SK-N-SH (cell line): ENCODE measurements at regions not wholly inside any gene's neighbourhood (a gene's known extent, or its start where the extent isn't known, plus 50 kb on each side); places are given as distances from the start of the nearest gene placed in this dataset.

Source experiments
- CTCF ChIA-PET: fragments of 300-600, 350-600 bp; formaldehyde crosslinking; extraction: SDS; loops from one replicate; lab custom pipeline; 2021; lab: Yijun Ruan, JAX
- POLR2A ChIA-PET: fragments of 350-600 bp; sonication (Branson Sonifier 250); formaldehyde crosslinking; extraction: SDS; loops from one replicate; lab custom pipeline; 2020; ENCODE audit warnings: antibody characterized with exemption, inconsistent platforms; lab: Yijun Ruan, JAX
- DNase-seq: peaks from one replicate; pipeline ENCODE4 v3.0.0; 2012
- H2AFZ ChIP-seq: fragments of 200-600 bp; sonication (generic); 2 replicates; pipeline ENCODE4 v1.8.1; 2016; ENCODE audit warnings: antibody characterized with exemption, mild to moderate bottlenecking, low read depth
- H3F3A ChIP-seq: fragments of 200-600 bp; sonication (generic); replicated peaks from 2 replicates; pipeline ENCODE3; 2016; ENCODE audit warnings: antibody characterized with exemption, mild to moderate bottlenecking; ENCODE audit not compliant: insufficient read depth
- H3K27ac ChIP-seq, 2 experiments: fragments of 200-500 bp in 1 of 2; fragments of 200-600 bp in 1 of 2; sonication (Bioruptor generic) in 1 of 2; sonication (generic), shearing (Covaris generic) in 1 of 2; 2 replicates each; pipeline versions ENCODE4 v1.5.1 to v1.6.1; 2014 to 2016; ENCODE audit warnings: low read depth in 2 of 2, inconsistent platforms in 1 of 2, low read length in 1 of 2, mild to moderate bottlenecking in 1 of 2, mixed read lengths in 1 of 2
- H3K27me3 ChIP-seq: fragments of 200-600 bp; sonication (generic), shearing (Covaris generic); 2 replicates; pipeline ENCODE4 v1.6.1; 2016; ENCODE audit warnings: mixed run types; ENCODE audit not compliant: insufficient read depth
- H3K36me3 ChIP-seq, 2 experiments: fragments of 200-500 bp in 1 of 2; fragments of 200-600 bp in 1 of 2; sonication (Bioruptor generic) in 1 of 2; sonication (generic) in 1 of 2; replicated peaks in 1 of 2; 2 replicates each; pipeline versions ENCODE3 to v1.5.1; 2014 to 2016; ENCODE audit warnings: low read length in 1 of 2, mild to moderate bottlenecking in 1 of 2; ENCODE audit not compliant: insufficient read depth in 2 of 2, control insufficient read depth in 1 of 2
- H3K4me1 ChIP-seq, 2 experiments: fragments of 200-500 bp in 1 of 2; fragments of 200-600 bp in 1 of 2; sonication (Bioruptor generic) in 1 of 2; sonication (generic), shearing (Covaris generic) in 1 of 2; 2 replicates each; pipeline versions ENCODE4 v1.5.1 to v1.6.1; 2014 to 2016; ENCODE audit warnings: low read depth in 1 of 2, low read length in 1 of 2, mixed run types in 1 of 2; ENCODE audit not compliant: insufficient read depth in 2 of 2, control insufficient read depth in 1 of 2
- H3K4me2 ChIP-seq: fragments of 200-600 bp; sonication (generic), shearing (Covaris generic); 2 replicates; pipeline ENCODE4 v1.6.1; 2017; ENCODE audit warnings: mixed run types
- H3K4me3 ChIP-seq, 2 experiments: fragments of 200-500 bp in 1 of 2; fragments of 200-600 bp in 1 of 2; sonication (Bioruptor generic) in 1 of 2; sonication (generic), shearing (Covaris generic) in 1 of 2; 2 replicates each; pipeline versions ENCODE4 v1.5.1 to v1.8.1; 2014 to 2016; ENCODE audit warnings: low read depth in 2 of 2, inconsistent platforms in 1 of 2, low read length in 1 of 2, mild to moderate bottlenecking in 1 of 2, mixed read lengths in 1 of 2, moderate library complexity in 1 of 2
- H3K79me2 ChIP-seq: fragments of 200-600 bp; sonication (generic); 2 replicates; pipeline ENCODE4 v1.8.1; 2017; ENCODE audit warnings: mild to moderate bottlenecking; ENCODE audit not compliant: insufficient read depth
- H3K9ac ChIP-seq: fragments of 200-600 bp; sonication (generic); 2 replicates; pipeline ENCODE4 v1.6.1; 2017; ENCODE audit warnings: mixed run types
- H3K9me2 ChIP-seq: fragments of 200-600 bp; sonication (generic); 2 replicates; pipeline ENCODE4 v1.6.1; 2017; ENCODE audit warnings: mixed run types
- H3K9me3 ChIP-seq: fragments of 200-600 bp; sonication (generic); 2 replicates; pipeline ENCODE4 v1.6.1; 2017; ENCODE audit warnings: mixed run types, mild to moderate bottlenecking, moderate library complexity
- H4K20me1 ChIP-seq: fragments of 200-600 bp; sonication (generic); 2 replicates; pipeline ENCODE4 v1.6.1; 2017; ENCODE audit warnings: mild to moderate bottlenecking, mixed run types; ENCODE audit not compliant: insufficient read depth
- CHD2 ChIP-seq: fragments of 150-350 bp; IDR thresholded peaks from 2 replicates; pipeline ENCODE4 v1.6.1; 2018; ENCODE audit warnings: low read length; ENCODE audit not compliant: partially characterized antibody
- CTCF ChIP-seq: fragments of 200-600 bp; sonication (generic); IDR thresholded peaks from 2 replicates; pipeline ENCODE4 v1.6.1; 2017; ENCODE audit warnings: antibody characterized with exemption, mild to moderate bottlenecking, moderate library complexity
- ELF1 ChIP-seq: IDR thresholded peaks from 2 replicates; pipeline ENCODE4 v1.4.0; 2012
- EP300 ChIP-seq, 2 experiments: IDR thresholded peaks; 2 replicates each; pipeline versions ENCODE4 v1.4.0 to v1.6.1; 2012; ENCODE audit warnings: borderline replicate concordance in 1 of 2, low read depth in 1 of 2, low read length in 1 of 2
- FOSL2 ChIP-seq: IDR thresholded peaks from 2 replicates; pipeline ENCODE4 v1.4.0; 2012; ENCODE audit warnings: low read depth, mild to moderate bottlenecking, moderate library complexity, borderline replicate concordance
- FOXJ3 ChIP-seq: sonication (generic); formaldehyde crosslinking; IDR thresholded peaks from 2 replicates; pipeline ENCODE4 v1.5.1; 2020; ENCODE audit warnings: mild to moderate bottlenecking, missing genetic modification reagents
- FOXM1 ChIP-seq: IDR thresholded peaks from 2 replicates; pipeline ENCODE4 v1.4.0; 2012; ENCODE audit warnings: low read depth, mild to moderate bottlenecking
- JUND ChIP-seq: IDR thresholded peaks from 2 replicates; pipeline ENCODE4 v1.4.0; 2012
- MAX ChIP-seq: IDR thresholded peaks from 2 replicates; pipeline ENCODE4 v1.4.0; 2012; ENCODE audit warnings: low read depth
- MEF2A ChIP-seq: IDR thresholded peaks from 2 replicates; pipeline ENCODE4 v1.4.0; 2012; ENCODE audit warnings: low read depth, borderline replicate concordance
- MXI1 ChIP-seq: IDR thresholded peaks from 2 replicates; pipeline ENCODE4 v1.6.1; 2012; ENCODE audit warnings: mild to moderate bottlenecking, low read depth, low read length, improper control_type of control experiment
- NFIC ChIP-seq: IDR thresholded peaks from 2 replicates; pipeline ENCODE4 v1.4.0; 2012; ENCODE audit warnings: borderline replicate concordance
- NRF1 ChIP-seq: IDR thresholded peaks from 2 replicates; pipeline ENCODE4 v1.6.1; 2012; ENCODE audit warnings: low read depth, mild to moderate bottlenecking, low read length
- PBX3 ChIP-seq: IDR thresholded peaks from 2 replicates; pipeline ENCODE4; 2012
- POLR2AphosphoS5 ChIP-seq: IDR thresholded peaks from 2 replicates; pipeline ENCODE4 v1.6.1; 2012; ENCODE audit warnings: low read depth, low read length
- RAD21 ChIP-seq: IDR thresholded peaks from 2 replicates; pipeline ENCODE4 v1.6.1; 2012; ENCODE audit warnings: mild to moderate bottlenecking, low read length
- RFX5 ChIP-seq: IDR thresholded peaks from 2 replicates; pipeline ENCODE4 v1.6.1; 2012; ENCODE audit warnings: mild to moderate bottlenecking, improper control_type of control experiment, low read length
- RXRA ChIP-seq: IDR thresholded peaks from 2 replicates; pipeline ENCODE4 v1.4.0; 2012; ENCODE audit warnings: low read depth, mild to moderate bottlenecking, borderline replicate concordance
- TAF1 ChIP-seq: IDR thresholded peaks from 2 replicates; pipeline ENCODE4 v1.6.1; 2012; ENCODE audit warnings: low read depth, mild to moderate bottlenecking, low read length, moderate library complexity, borderline replicate concordance
- TEAD4 ChIP-seq: IDR thresholded peaks from 2 replicates; pipeline ENCODE4 v1.4.0; 2012; ENCODE audit warnings: mild to moderate bottlenecking, borderline replicate concordance; ENCODE audit not compliant: insufficient read depth
- USF1 ChIP-seq: IDR thresholded peaks from 2 replicates; pipeline ENCODE4 v1.4.0; 2012; ENCODE audit warnings: low read depth, borderline replicate concordance
- WGBS: methylation state at CpG from one replicate; pipeline ENCODE4 v1.1.6; 2017; ENCODE audit warnings: low lambda C conversion rate; 5-methylcytosine and 5-hydroxymethylcytosine counted together
- TF ChIP-seq, protein P1 (sequence below): fragments of 150-350 bp; IDR thresholded peaks from 2 replicates; pipeline ENCODE4 v1.6.1; 2017; ENCODE audit warnings: antibody characterized with exemption, low read length, low read depth, borderline replicate concordance

DNA sequence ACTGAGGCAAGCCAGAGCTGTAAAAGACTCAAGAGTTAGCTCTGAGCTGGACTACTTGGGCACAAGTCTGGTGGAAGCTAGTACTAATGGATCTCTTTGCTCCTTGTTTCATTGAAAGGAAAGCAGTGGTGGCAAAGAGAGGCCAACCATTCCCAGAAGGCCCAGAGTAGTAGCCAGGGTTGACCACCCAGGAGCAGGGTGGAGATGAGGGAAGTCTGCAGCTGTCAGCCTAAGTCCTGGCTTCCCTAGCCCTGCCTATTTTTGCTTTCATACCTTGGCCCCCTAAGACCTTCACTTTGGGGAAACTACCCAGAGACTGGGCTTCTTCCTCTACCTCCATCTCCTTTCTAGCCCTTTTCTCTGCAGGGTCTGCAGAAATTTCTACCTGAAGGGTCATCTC lies 155.0 kb upstream of the NCAM1 start:
- Histone ChIP-seq H3K4me2 (no peak overlapping the region), H3F3A (no peaks in the 10 kb centered on the region), H3K9ac (no peak overlapping the region), H3K4me1 (peaks cover 4 to 19% of the 10 kb centered on the region in 2 experiments; a peak in 2 of 4 replicates), H3K9me2 (no peaks in the 10 kb centered on the region), H4K20me1 (no peaks in the 10 kb centered on the region)
- DNase-seq: no peak
- no peak for TF ChIP-seq TEAD4
- TF ChIP-seq RFX5: no peak
- no peak for TF ChIP-seq RAD21
- no peak for TF ChIP-seq NRF1
- TF ChIP-seq MXI1: no peak
- TF ChIP-seq POLR2AphosphoS5: no peak
- no peak for TF ChIP-seq MAX
- TF ChIP-seq MEF2A: no peak
- no peak for TF ChIP-seq CTCF
- TF ChIP-seq JUND: no peak
- TF ChIP-seq, protein P1, sequence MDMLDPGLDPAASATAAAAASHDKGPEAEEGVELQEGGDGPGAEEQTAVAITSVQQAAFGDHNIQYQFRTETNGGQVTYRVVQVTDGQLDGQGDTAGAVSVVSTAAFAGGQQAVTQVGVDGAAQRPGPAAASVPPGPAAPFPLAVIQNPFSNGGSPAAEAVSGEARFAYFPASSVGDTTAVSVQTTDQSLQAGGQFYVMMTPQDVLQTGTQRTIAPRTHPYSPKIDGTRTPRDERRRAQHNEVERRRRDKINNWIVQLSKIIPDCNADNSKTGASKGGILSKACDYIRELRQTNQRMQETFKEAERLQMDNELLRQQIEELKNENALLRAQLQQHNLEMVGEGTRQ: no peak
- TF ChIP-seq ELF1: no peak
- no peak for TF ChIP-seq USF1
- no peak for TF ChIP-seq FOSL2
- no peak for TF ChIP-seq FOXM1
- TF ChIP-seq, all 33 proteins: peak for 0
- Histone ChIP-seq H3K27me3 (no peaks in the 10 kb centered on the region), H3K36me3 (no peaks in the 10 kb centered on the region), H3K9me3 (no peaks in the 10 kb centered on the region), H3K79me2 (no peaks in the 10 kb centered on the region), H3K27ac (no peak overlapping the region; a peak in 1 of 4 replicates), H3K4me3 (no peak overlapping the region), H2AFZ (no peak overlapping the region)
- CTCF ChIA-PET: interaction anchor here (0.7 to 2.4 kb wide), 4 partner anchors 8 to 20 kb away, joined by 3 to 12 read pairs (median 4); no protein-coding TSS in a partner anchor
- POLR2A ChIA-PET: no interaction called here

DNA sequence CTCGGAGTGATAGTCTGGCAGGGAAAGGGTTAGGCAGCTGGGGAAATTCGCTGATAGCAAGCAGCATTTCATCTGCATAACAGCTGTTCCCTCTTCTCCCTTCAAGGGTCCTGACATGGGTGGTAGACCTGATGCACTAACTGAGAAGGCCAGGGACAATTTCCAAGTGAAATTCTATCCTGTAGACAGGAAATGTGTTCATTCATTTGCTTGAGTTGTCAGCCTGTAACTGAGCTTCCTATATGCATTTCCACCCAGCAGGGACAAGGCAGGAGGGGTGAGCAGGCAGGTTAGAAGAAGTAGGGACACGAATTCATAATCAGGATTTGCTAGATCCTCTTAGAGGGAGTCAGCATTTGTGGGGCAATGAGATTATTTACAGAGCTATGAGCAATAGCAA lies 154.3 kb upstream of the NCAM1 start:
- Histone ChIP-seq H3K9ac (no peak overlapping the region), H3K27ac (no peak overlapping the region), H3K79me2 (no peaks in the 10 kb centered on the region), H3K4me3 (no peak overlapping the region), H2AFZ (no peak overlapping the region), H3K4me1 (peaks cover 4 to 18% of the 10 kb centered on the region in 2 experiments; a peak in 2 of 4 replicates), H4K20me1 (no peaks in the 10 kb centered on the region), H3F3A (no peaks in the 10 kb centered on the region), H3K36me3 (no peaks in the 10 kb centered on the region), H3K9me3 (no peaks in the 10 kb centered on the region), H3K27me3 (no peaks in the 10 kb centered on the region), H3K9me2 (no peaks in the 10 kb centered on the region), H3K4me2 (no peak overlapping the region)
- CTCF ChIA-PET: interaction anchor here (0.7 to 2.4 kb wide), 5 partner anchors 9 to 40 kb away, joined by 3 to 12 read pairs (median 4); no protein-coding TSS in a partner anchor
- 27% methylated on average over 3 of the region's 3 CpGs for WGBS
- DNase-seq: no peak
- POLR2A ChIA-PET: interaction anchor here (1.1 kb wide), 1 partner anchor 54 kb away, joined by 3 read pairs; no protein-coding TSS in a partner anchor
- TF ChIP-seq EP300 (IDR thresholded peaks at IDR 0.05; ENCODE audit: borderline replicate concordance in 1 of 2, low read depth in 1 of 2, low read length in 1 of 2) (no peak), RXRA (no peak), PBX3 (no peak), MAX (no peak), MEF2A (no peak), CHD2 (no peak), TAF1 (no peak), NFIC (no peak), CTCF (no peak), RFX5 (no peak), JUND (no peak), MXI1 (no peak), FOXJ3 (CRISPR knock-in tag) (no peak)
